ENCODE measurements at regions not wholly inside any gene's neighbourhood (a gene's known extent, or its start where the extent isn't known, plus 50 kb on each side); places are given as distances from the start of the nearest gene placed in this dataset.
"Not testable (repeated sequence)": the region's sequence is repeated elsewhere in the genome, so short reads cannot be mapped to it uniquely, and the experiment has no call there.

- no peak for DNase-seq
Observed at GRCh38 chr2:192467953-192468660, 273.4 kb upstream of the TMEFF2 start.

- DNase-seq: no peak
Observed at GRCh38 chr2:192465141-192465540, 270.4 kb upstream of the TMEFF2 start.

- DNase-seq: no peak
Observed at GRCh38 chr2:192459422-192459821, 264.7 kb upstream of the TMEFF2 start.

- DNase-seq: no peak
Observed at GRCh38 chr2:192448881-192449280, 254.1 kb upstream of the TMEFF2 start.

- DNase-seq: no peak
Observed at GRCh38 chr2:192444286-192444838, 249.6 kb upstream of the TMEFF2 start.

GRCh38 chr2:192443831-192444230 is 249.1 kb upstream of the TMEFF2 start:
- DNase-seq: no peak

GRCh38 chr2:192438239-192438638 is 243.5 kb upstream of the TMEFF2 start:
- no peak for DNase-seq

- no peak for DNase-seq
Observed at GRCh38 chr2:192437653-192438052, 242.9 kb upstream of the TMEFF2 start.

- DNase-seq: no peak
Observed at GRCh38 chr2:192424243-192424642, 229.5 kb upstream of the TMEFF2 start.

- no peak for DNase-seq
Observed at GRCh38 chr2:192419786-192420185, 225.1 kb upstream of the TMEFF2 start.

GRCh38 chr2:192416060-192416459 is 221.3 kb upstream of the TMEFF2 start:
- no peak for DNase-seq

GRCh38 chr2:192414794-192415193 is 220.1 kb upstream of the TMEFF2 start:
- DNase-seq: no peak

GRCh38 chr2:192413812-192414681 is 219.3 kb upstream of the TMEFF2 start:
- DNase-seq: no peak

GRCh38 chr2:192412866-192413265 is 218.1 kb upstream of the TMEFF2 start:
- not testable (repeated sequence) for DNase-seq

- DNase-seq: no peak
Observed at GRCh38 chr2:192412394-192412793, 217.7 kb upstream of the TMEFF2 start.

- DNase-seq: no peak
Observed at GRCh38 chr2:192411755-192412154, 217.0 kb upstream of the TMEFF2 start.

GRCh38 chr2:192410319-192410718 is 215.6 kb upstream of the TMEFF2 start:
- no peak for DNase-seq

GRCh38 chr2:192407692-192408091 is 213.0 kb upstream of the TMEFF2 start:
- DNase-seq: no peak

- DNase-seq: no peak
Observed at GRCh38 chr2:192398236-192398635, 203.5 kb upstream of the TMEFF2 start.

GRCh38 chr2:192394605-192395004 is 199.9 kb upstream of the TMEFF2 start:
- DNase-seq: no peak

- DNase-seq: no peak
Observed at GRCh38 chr2:192391041-192391440, 196.3 kb upstream of the TMEFF2 start.

- DNase-seq: no peak
Observed at GRCh38 chr2:192390401-192390800, 195.7 kb upstream of the TMEFF2 start.

GRCh38 chr2:192384191-192384590 is 189.5 kb upstream of the TMEFF2 start:
- not testable (repeated sequence) for DNase-seq

GRCh38 chr2:192381082-192381481 is 186.3 kb upstream of the TMEFF2 start:
- no peak for DNase-seq
